Stimulated activated CD8-positive, alpha-beta memory T cell treated with anti-CD3 and anti-CD28 coated beads, Interleukin-15, amount 100 ng/mL, for 4 hours (primary cell): ENCODE measurements at regions not wholly inside any gene's neighbourhood (a gene's known extent, or its start where the extent isn't known, plus 50 kb on each side); places are given as distances from the start of the nearest gene placed in this dataset.

Experiments
- DNase-seq, 2 donors: peaks; one replicate each; pipeline ENCODE4 v3.0.0-alpha.2; 2020; ENCODE audit warnings: low read depth in 2 of 2

GRCh38 chr11:127607487-127608085, 607.0 kb upstream of the KIRREL3 start:
- DNase-seq: no peak

GRCh38 chr11:127601578-127601977, 601.0 kb upstream of the KIRREL3 start:
- no peak for DNase-seq

- no peak for DNase-seq
Measured at GRCh38 chr11:127600674-127601073, 600.1 kb upstream of the KIRREL3 start.

- DNase-seq: no peak
Measured at GRCh38 chr11:127598476-127598875, 597.9 kb upstream of the KIRREL3 start.

- no peak for DNase-seq
Measured at GRCh38 chr11:127596433-127596832, 595.9 kb upstream of the KIRREL3 start.

GRCh38 chr11:127592371-127592770, 591.8 kb upstream of the KIRREL3 start:
- DNase-seq: no peak

- DNase-seq: no peak
Measured at GRCh38 chr11:127590314-127590713, 589.7 kb upstream of the KIRREL3 start.

GRCh38 chr11:127588431-127588830, 587.9 kb upstream of the KIRREL3 start:
- no peak for DNase-seq

GRCh38 chr11:127587511-127587910, 586.9 kb upstream of the KIRREL3 start:
- no peak for DNase-seq

- no peak for DNase-seq
Measured at GRCh38 chr11:127576210-127576609, 575.6 kb upstream of the KIRREL3 start.

GRCh38 chr11:127574478-127574877, 573.9 kb upstream of the KIRREL3 start:
- DNase-seq: no peak

GRCh38 chr11:127568891-127569290, 568.3 kb upstream of the KIRREL3 start:
- no peak for DNase-seq

- DNase-seq: no peak
Measured at GRCh38 chr11:127567237-127567932, 566.8 kb upstream of the KIRREL3 start.

- DNase-seq: no peak
Measured at GRCh38 chr11:127564810-127565209, 564.2 kb upstream of the KIRREL3 start.

GRCh38 chr11:127559978-127560377, 559.4 kb upstream of the KIRREL3 start:
- DNase-seq: no peak

GRCh38 chr11:127552446-127552845, 551.9 kb upstream of the KIRREL3 start:
- no peak for DNase-seq

GRCh38 chr11:127531167-127531566, 530.6 kb upstream of the KIRREL3 start:
- no peak for DNase-seq

- DNase-seq: no peak
Measured at GRCh38 chr11:127528297-127528696, 527.7 kb upstream of the KIRREL3 start.

- no peak for DNase-seq
Measured at GRCh38 chr11:127524618-127525017, 524.0 kb upstream of the KIRREL3 start.

GRCh38 chr11:127521413-127521812, 520.8 kb upstream of the KIRREL3 start:
- no peak for DNase-seq

- DNase-seq: no peak
Measured at GRCh38 chr11:127507851-127508250, 507.3 kb upstream of the KIRREL3 start.

- no peak for DNase-seq
Measured at GRCh38 chr11:127506647-127507046, 506.1 kb upstream of the KIRREL3 start.

GRCh38 chr11:127506126-127506525, 505.6 kb upstream of the KIRREL3 start:
- DNase-seq: no peak

- no peak for DNase-seq
Measured at GRCh38 chr11:127496165-127496564, 495.6 kb upstream of the KIRREL3 start.
